Prostate gland (tissue), 2 donors: ENCODE measurements at regions not wholly inside any gene's neighbourhood (a gene's known extent, or its start where the extent isn't known, plus 50 kb on each side); places are given as distances from the start of the nearest gene placed in this dataset.
"Not testable (repeated sequence)": the region's sequence is repeated elsewhere in the genome, so short reads cannot be mapped to it uniquely, and the experiment has no call there.

Experiments
- POLR2AphosphoS5 ChIP-seq: sonication (generic); formaldehyde crosslinking; IDR thresholded peaks from one replicate; pipeline ENCODE4 v1.6.1; 2017; ENCODE audit warnings: antibody characterized with exemption
- TF ChIP-seq, protein P1 (sequence below), 4 experiments: fragments of 200-600 bp in 2 of 4; fragments of 450-650 bp in 2 of 4; sonication (generic) in 2 of 4; IDR thresholded peaks; 1 replicate in 3 of 4; 2 replicates in 1 of 4; pipeline ENCODE4 v1.5.1; 2016 to 2019; ENCODE audit warnings: antibody characterized with exemption in 4 of 4, mild to moderate bottlenecking in 2 of 4, moderate library complexity in 2 of 4

DNA sequence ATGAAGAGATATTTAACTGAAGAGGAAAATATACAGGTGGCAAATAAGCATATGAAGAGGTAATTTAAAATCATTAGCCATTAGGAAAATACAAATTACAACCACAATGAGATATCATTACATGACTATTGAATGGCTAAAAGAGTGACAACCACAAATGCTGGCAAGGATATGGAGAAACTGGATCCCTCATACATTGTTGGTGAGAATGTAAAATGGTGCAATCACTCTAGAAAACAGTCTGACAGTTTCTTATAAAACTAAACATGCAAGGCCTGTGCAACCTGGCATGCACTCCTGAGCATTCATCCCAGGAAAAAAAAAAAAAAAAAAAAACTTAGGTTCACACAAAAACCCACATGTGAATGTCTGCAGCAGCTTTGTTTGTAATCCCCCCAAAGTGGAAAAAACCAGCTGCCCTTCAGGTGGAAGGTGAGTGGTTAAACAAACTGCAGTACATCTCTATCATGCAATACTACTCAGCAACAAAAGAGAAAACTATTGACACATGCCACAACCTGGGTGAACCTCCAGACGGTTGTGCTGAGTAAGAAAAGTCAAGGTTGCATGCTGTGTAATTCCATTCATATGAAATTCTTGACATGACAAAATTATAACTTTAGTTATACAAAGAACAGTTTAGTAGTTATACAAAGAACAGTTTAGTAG, 189.2 kb upstream of the IRF2BP2 start:
- TF ChIP-seq, protein P1, sequence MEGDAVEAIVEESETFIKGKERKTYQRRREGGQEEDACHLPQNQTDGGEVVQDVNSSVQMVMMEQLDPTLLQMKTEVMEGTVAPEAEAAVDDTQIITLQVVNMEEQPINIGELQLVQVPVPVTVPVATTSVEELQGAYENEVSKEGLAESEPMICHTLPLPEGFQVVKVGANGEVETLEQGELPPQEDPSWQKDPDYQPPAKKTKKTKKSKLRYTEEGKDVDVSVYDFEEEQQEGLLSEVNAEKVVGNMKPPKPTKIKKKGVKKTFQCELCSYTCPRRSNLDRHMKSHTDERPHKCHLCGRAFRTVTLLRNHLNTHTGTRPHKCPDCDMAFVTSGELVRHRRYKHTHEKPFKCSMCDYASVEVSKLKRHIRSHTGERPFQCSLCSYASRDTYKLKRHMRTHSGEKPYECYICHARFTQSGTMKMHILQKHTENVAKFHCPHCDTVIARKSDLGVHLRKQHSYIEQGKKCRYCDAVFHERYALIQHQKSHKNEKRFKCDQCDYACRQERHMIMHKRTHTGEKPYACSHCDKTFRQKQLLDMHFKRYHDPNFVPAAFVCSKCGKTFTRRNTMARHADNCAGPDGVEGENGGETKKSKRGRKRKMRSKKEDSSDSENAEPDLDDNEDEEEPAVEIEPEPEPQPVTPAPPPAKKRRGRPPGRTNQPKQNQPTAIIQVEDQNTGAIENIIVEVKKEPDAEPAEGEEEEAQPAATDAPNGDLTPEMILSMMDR (IDR thresholded peaks at IDR 0.05), result not testable (repeated sequence)
- TF ChIP-seq POLR2AphosphoS5, result not testable (repeated sequence)
